ENCODE measurements at regions not wholly inside any gene's neighbourhood (a gene's known extent, or its start where the extent isn't known, plus 50 kb on each side); places are given as distances from the start of the nearest gene placed in this dataset.

DNA sequence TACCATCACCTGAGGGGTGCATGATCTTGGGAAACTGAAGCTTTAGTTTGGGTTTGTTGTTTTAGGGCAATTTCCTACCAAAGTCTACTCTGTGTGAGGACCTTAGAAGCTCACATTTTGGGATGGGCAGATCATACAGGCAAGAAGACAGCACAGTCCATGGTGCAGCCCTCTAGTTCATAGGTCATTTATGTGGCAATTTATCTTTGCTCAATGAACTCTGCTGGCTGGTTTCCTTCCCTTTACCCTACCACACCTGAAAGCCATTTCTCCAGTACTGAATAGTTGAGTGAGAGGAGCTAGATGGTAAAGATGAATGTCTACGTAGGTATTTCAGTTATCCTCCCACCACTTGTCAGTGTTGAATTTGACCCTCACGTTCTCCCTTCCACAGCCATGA, 87.5 kb upstream of the KLF12 start (continued):
- TF ChIP-seq PAXIP1 (CRISPR knock-in tag; conservative IDR thresholded peaks at IDR 0.05) (0 out of 2 replicates have a peak, but pooled peaks have one; percentile 19), HNF4A (CRISPR knock-in tag; IDR thresholded peaks at IDR 0.05) (peak; percentile 82), ZFYVE20 (CRISPR knock-in tag; IDR thresholded peaks at IDR 0.05; ENCODE audit: borderline replicate concordance, low read depth) (no peak), HNF4G (IDR thresholded peaks at IDR 0.05; ENCODE audit: borderline replicate concordance, low read depth, low read length) (peak; percentile 67), HNF4G (CRISPR knock-in tag; IDR thresholded peaks at IDR 0.05; ENCODE audit: borderline replicate concordance, low read depth) (no peak)

DNA sequence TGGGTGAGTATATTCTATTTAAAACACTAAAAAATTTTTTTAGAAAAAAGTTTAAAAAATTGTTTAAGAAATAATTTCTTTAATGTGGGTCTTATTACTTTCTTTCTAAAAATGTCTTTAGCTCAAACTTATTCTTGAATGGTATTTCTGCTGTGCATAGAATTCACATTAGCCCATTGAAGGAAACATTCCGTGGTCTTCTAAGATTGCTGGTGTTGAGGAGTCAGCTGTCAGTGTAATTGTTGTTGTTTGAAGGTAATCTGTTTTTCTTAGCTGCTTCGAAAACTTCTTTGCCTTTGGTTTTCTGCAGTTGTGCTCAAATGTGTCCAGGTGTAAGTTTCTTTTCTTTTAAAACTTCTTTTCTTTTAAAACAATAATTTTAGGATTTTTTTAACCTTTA, 85.4 kb upstream of the KLF12 start:
- DNase-seq (ENCODE audit: low spot score) (no peak), FAIRE-seq (no peak), ATAC-seq (no peak)
- in situ Hi-C loops (cut with HindIII; ENCODE audit: extremely low pct_ligation_motif_present, low pct_unique_long_range_greater_than_20kb) = no loop called here
- WGBS (ENCODE audit: low lambda C conversion rate) = 68% methylated on average over 2 of the region's 2 CpGs
- Histone ChIP-seq H3K27me3 (ENCODE audit: control insufficient read depth in 1 of 2, insufficient read depth in 2 of 2, low read length in 2 of 2) (no peaks in the 10 kb centered on the region), H3K79me2 (ENCODE audit: insufficient read depth, low read length) (no peaks in the 10 kb centered on the region), H3K4me1 (ENCODE audit: insufficient read depth, low read length) (peaks cover 10% of the 10 kb centered on the region), H3K9ac (ENCODE audit: insufficient read depth, low read depth, low read length) (no peak overlapping the region), H3K9me3 (ENCODE audit: low read length) (no peaks in the 10 kb centered on the region), H2AFZ (ENCODE audit: low read length) (no peak overlapping the region), H4K20me1 (ENCODE audit: insufficient read depth, low read length) (no peaks in the 10 kb centered on the region), H3K4me2 (ENCODE audit: low read depth, low read length) (no peak overlapping the region), H3K4me3 (replicated peaks in 1 of 3; ENCODE audit: insufficient read depth in 1 of 3, low read depth in 2 of 3, low read length in 3 of 3) (no peak overlapping the region), H3K27ac (ENCODE audit: extremely low read length, insufficient read depth, low read length) (no peak overlapping the region), H3K36me3 (replicated peaks in 1 of 2; ENCODE audit: control insufficient read depth in 1 of 2, insufficient read depth in 2 of 2, low read length in 2 of 2) (no peaks in the 10 kb centered on the region)
- intact Hi-C loops (cut with micrococcal nuclease; ENCODE audit: unreplicated experiment) = loop anchor here (10.0 kb wide), 1 partner anchor 465 kb away; no protein-coding TSS in a partner anchor
- BruUV-seq (replicated peaks) = no TSS peak
- POLR2A ChIA-PET = no interaction called here
- CTCF ChIA-PET (ENCODE audit: low intra/inter-chr PET ratio, low total read pairs) = no interaction called here
- no peak for TF ChIP-seq REL (CRISPR knock-in tag; conservative IDR thresholded peaks at IDR 0.05)
- TF ChIP-seq SMAD3 (CRISPR knock-in tag; IDR thresholded peaks at IDR 0.05) = no peak
- TF ChIP-seq TSC22D2 (CRISPR knock-in tag; IDR thresholded peaks at IDR 0.05; ENCODE audit: borderline replicate concordance) = no peak
- TF ChIP-seq ARNTL (CRISPR knock-in tag; IDR thresholded peaks at IDR 0.05) = no peak
- no peak for TF ChIP-seq ZNF484 (CRISPR knock-in tag; IDR thresholded peaks at IDR 0.05; ENCODE audit: borderline replicate concordance, low read depth)
- no peak for TF ChIP-seq IRX3 (CRISPR knock-in tag; IDR thresholded peaks at IDR 0.05; ENCODE audit: borderline replicate concordance, low read depth)
- TF ChIP-seq FOXP1 (IDR thresholded peaks at IDR 0.05) = no peak
- no peak for TF ChIP-seq FOXP1 (CRISPR knock-in tag; IDR thresholded peaks at IDR 0.05)
- TF ChIP-seq, protein P1, sequence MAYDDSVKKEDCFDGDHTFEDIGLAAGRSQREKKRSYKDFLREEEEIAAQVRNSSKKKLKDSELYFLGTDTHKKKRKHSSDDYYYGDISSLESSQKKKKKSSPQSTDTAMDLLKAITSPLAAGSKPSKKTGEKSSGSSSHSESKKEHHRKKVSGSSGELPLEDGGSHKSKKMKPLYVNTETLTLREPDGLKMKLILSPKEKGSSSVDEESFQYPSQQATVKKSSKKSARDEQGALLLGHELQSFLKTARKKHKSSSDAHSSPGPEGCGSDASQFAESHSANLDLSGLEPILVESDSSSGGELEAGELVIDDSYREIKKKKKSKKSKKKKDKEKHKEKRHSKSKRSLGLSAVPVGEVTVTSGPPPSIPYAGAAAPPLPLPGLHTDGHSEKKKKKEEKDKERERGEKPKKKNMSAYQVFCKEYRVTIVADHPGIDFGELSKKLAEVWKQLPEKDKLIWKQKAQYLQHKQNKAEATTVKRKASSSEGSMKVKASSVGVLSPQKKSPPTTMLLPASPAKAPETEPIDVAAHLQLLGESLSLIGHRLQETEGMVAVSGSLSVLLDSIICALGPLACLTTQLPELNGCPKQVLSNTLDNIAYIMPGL (CRISPR knock-in tag; IDR thresholded peaks at IDR 0.05; ENCODE audit: borderline replicate concordance in 1 of 2, low read depth in 1 of 2) = no peak
- no peak for TF ChIP-seq TCF7 (IDR thresholded peaks at IDR 0.05; ENCODE audit: low read depth)
- TF ChIP-seq ZNF790 (CRISPR knock-in tag; IDR thresholded peaks at IDR 0.05; ENCODE audit: borderline replicate concordance) = no peak
- TF ChIP-seq ZMYM2 (CRISPR knock-in tag; IDR thresholded peaks at IDR 0.05) = no peak
- no peak for TF ChIP-seq ELF4 (CRISPR knock-in tag; IDR thresholded peaks at IDR 0.05; ENCODE audit: borderline replicate concordance)
- TF ChIP-seq RAD51 (IDR thresholded peaks at IDR 0.05; ENCODE audit: borderline replicate concordance) = no peak
